GM12878 (cell line): ENCODE measurements at regions not wholly inside any gene's neighbourhood (a gene's known extent, or its start where the extent isn't known, plus 50 kb on each side); places are given as distances from the start of the nearest gene placed in this dataset.

Experiments used
- ATAC-seq: fragments of 200-7000 bp; cut with Tn5 transposase; 3 replicates; pipeline ENCODE4 v1.9.1; 2020; ENCODE audit warnings: mild to moderate bottlenecking, moderate library complexity
- BruUV-seq: library from RNA; stranded (reverse); fragments of 400-500 nt; replicated peaks from 2 replicates; lab custom pipeline; 2021; lab: Mats Ljungman, UMichigan
- CTCF ChIA-PET: fragments of 300-600 bp; sonication (Branson Sonifier 250); formaldehyde crosslinking; extraction: SDS; loops from one replicate; lab custom pipeline; 2021; ENCODE audit warnings: inconsistent platforms; lab: Yijun Ruan, JAX
- POLR2A ChIA-PET: fragments of 350-600 bp; formaldehyde crosslinking; extraction: SDS; loops from one replicate; lab custom pipeline; 2021; ENCODE audit warnings: inconsistent platforms; lab: Charles Lee
- RAD21 ChIA-PET: fragments of 300-600 bp; sonication (Branson Sonifier 250); formaldehyde crosslinking; loops from one replicate; lab custom pipeline; 2023; ENCODE audit warnings: antibody characterized with exemption; ENCODE audit not compliant: unreplicated experiment; lab: Charles Lee
- SMC1A ChIA-PET: fragments of 300-600 bp; sonication (Branson Sonifier 250); formaldehyde crosslinking; loops from one replicate; lab custom pipeline; 2023; ENCODE audit not compliant: unreplicated experiment, uncharacterized antibody; lab: Charles Lee
- DNase-seq: peaks from one replicate; pipeline ENCODE4 v3.0.0-alpha.2; 2011; ENCODE audit warnings: low read depth, low spot score
- FAIRE-seq: peaks from 3 replicates; lab custom pipeline; 2011; peaks lifted over from hg19 to GRCh38; lab: Jason Lieb, UNC
- H2AFZ ChIP-seq: 2 replicates; pipeline ENCODE4 v1.6.0; 2011; ENCODE audit warnings: low read depth, low read length, control low read depth; ENCODE audit not compliant: control insufficient read depth
- H3K27ac ChIP-seq: 2 replicates; pipeline ENCODE4 v1.5.1; 2011; ENCODE audit warnings: control low read depth; ENCODE audit not compliant: control insufficient read depth, insufficient read depth
- H3K27me3 ChIP-seq, 2 experiments: replicated peaks in 1 of 2; 2 replicates each; pipeline versions ENCODE4 v1.6.0 to v1.6.1; 2011; ENCODE audit warnings: low read length in 1 of 2; ENCODE audit not compliant: control insufficient read depth in 2 of 2, insufficient read depth in 2 of 2
- H3K36me3 ChIP-seq, 2 experiments: 2 replicates each; pipeline ENCODE4 v1.5.1; 2011; ENCODE audit warnings: low read length in 1 of 2; ENCODE audit not compliant: control insufficient read depth in 2 of 2, insufficient read depth in 2 of 2
- H3K4me1 ChIP-seq: 2 replicates; pipeline ENCODE4 v1.6.1; 2011; ENCODE audit warnings: mild to moderate bottlenecking, low read length, moderate library complexity, mixed read lengths; ENCODE audit not compliant: control insufficient read depth, insufficient read depth
- H3K4me2 ChIP-seq: 2 replicates; pipeline ENCODE4 v1.6.0; 2011; ENCODE audit warnings: control low read depth; ENCODE audit not compliant: control insufficient read depth, insufficient read depth
- H3K4me3 ChIP-seq: fragments of 200-600 bp; sonication (generic); 2 replicates; pipeline ENCODE4 v1.5.1; 2016
- H3K79me2 ChIP-seq: 2 replicates; pipeline ENCODE4 v1.6.0; 2011; ENCODE audit warnings: low read length; ENCODE audit not compliant: control insufficient read depth, insufficient read depth
- H3K9ac ChIP-seq: 2 replicates; pipeline ENCODE4 v1.8.0; 2011; ENCODE audit warnings: low read length, control low read depth, mixed read lengths; ENCODE audit not compliant: control insufficient read depth, insufficient read depth
- H3K9me3 ChIP-seq: replicated peaks from 3 replicates; pipeline ENCODE4 v1.5.1; 2011; ENCODE audit warnings: mild to moderate bottlenecking, low read length; ENCODE audit not compliant: control insufficient read depth, insufficient read depth
- H4K20me1 ChIP-seq: 2 replicates; pipeline ENCODE4 v1.6.0; 2011; ENCODE audit not compliant: control insufficient read depth, insufficient read depth
- MEF2B ChIP-seq: fragments of 450-650 bp; IDR thresholded peaks from 2 replicates; pipeline ENCODE4 v1.6.1; 2018; ENCODE audit warnings: mild to moderate bottlenecking, moderate library complexity; ENCODE audit not compliant: partially characterized antibody, poor library complexity, severe bottlenecking
- ZBTB40 ChIP-seq: fragments of 450-650 bp; IDR thresholded peaks from 2 replicates; pipeline ENCODE4 v1.6.1; 2016; ENCODE audit warnings: mild to moderate bottlenecking, moderate library complexity, borderline replicate concordance
- ZNF217 ChIP-seq: fragments of 450-650 bp; IDR thresholded peaks from 2 replicates; pipeline ENCODE4 v1.6.1; 2017; ENCODE audit warnings: antibody characterized with exemption, mild to moderate bottlenecking
- WGBS: methylation state at CpG from one replicate; pipeline ENCODE4 v1.1.6; 2016; ENCODE audit warnings: low lambda C conversion rate; ENCODE audit not compliant: insufficient replicate concordance, insufficient coverage; ENCODE audit errors: missing lambda C conversion rate; 5-methylcytosine and 5-hydroxymethylcytosine counted together
- in situ Hi-C: fragments of 300-500 bp; cut with MboI; formaldehyde crosslinking; loops from 9 replicates; pipeline ENCODE4 v1.14.3; 2018; ENCODE audit warnings: mixed read lengths
- intact Hi-C: fragments of 100-400 bp; cut with micrococcal nuclease; formaldehyde crosslinking; loops from one replicate; pipeline ENCODE4 v1.14.2; 2022; ENCODE audit not compliant: unreplicated experiment

- no peaks in the 10 kb centered on the region; the same call in 2 of the 3 replicates for H3K9me3 ChIP-seq
- FAIRE-seq = no peak
- ChIA-PET POLR2A (no interaction called here), SMC1A (no interaction called here), RAD21 (no interaction called here), CTCF (no interaction called here)
- no peak for ATAC-seq
- in situ Hi-C loops (no loop called here), intact Hi-C loops (no loop called here)
- no peaks in the 10 kb centered on the region for H4K20me1 ChIP-seq
- no peak overlapping the region for H3K4me3 ChIP-seq
- H3K27me3 ChIP-seq = no peaks in the 10 kb centered on the region
- no peak for DNase-seq
- H3K27ac ChIP-seq = no peak overlapping the region
- no peak overlapping the region for H3K4me2 ChIP-seq
- no peak overlapping the region for H2AFZ ChIP-seq
- no peaks in the 10 kb centered on the region for H3K79me2 ChIP-seq
- WGBS = 1% methylated on average over 5 of the region's 5 CpGs
- BruUV-seq = no TSS peak
- no peak overlapping the region for H3K9ac ChIP-seq
- H3K4me1 ChIP-seq = no peaks in the 10 kb centered on the region
- no peaks in the 10 kb centered on the region for H3K36me3 ChIP-seq
- TF ChIP-seq ZBTB40 (peak; percentile 37; the same call in 1 of the 2 replicates), ZNF217 (no peak)
These were observed 565.0 kb downstream of the TRIML1 start for GRCh38 chr4:188704288-188704687.

GRCh38 chr4:188707036-188707435, 567.8 kb downstream of the TRIML1 start:
- Histone ChIP-seq H3K27me3 (no peaks in the 10 kb centered on the region), H3K9me3 (no peaks in the 10 kb centered on the region), H3K36me3 (no peaks in the 10 kb centered on the region), H3K4me3 (no peak overlapping the region), H3K79me2 (no peaks in the 10 kb centered on the region), H2AFZ (no peak overlapping the region), H3K4me2 (no peak overlapping the region), H4K20me1 (no peaks in the 10 kb centered on the region), H3K4me1 (no peaks in the 10 kb centered on the region), H3K9ac (no peak overlapping the region), H3K27ac (no peak overlapping the region)
- in situ Hi-C loops (no loop called here), intact Hi-C loops (no loop called here)
- RAD21 ChIA-PET = no interaction called here
- ATAC-seq = no peak
- POLR2A ChIA-PET = no interaction called here
- DNase-seq = no peak
- FAIRE-seq = no peak
- SMC1A ChIA-PET = no interaction called here
- BruUV-seq = no TSS peak
- TF ChIP-seq MEF2B = no peak
- WGBS = 65% methylated on average over 4 of the region's 4 CpGs
- CTCF ChIA-PET = no interaction called here
